IMR-90 (cell line): ENCODE measurements at regions not wholly inside any gene's neighbourhood (a gene's known extent, or its start where the extent isn't known, plus 50 kb on each side); places are given as distances from the start of the nearest gene placed in this dataset.

Experiments used
- ATAC-seq: fragments of 200-7000 bp; cut with Tn5 transposase; 2 replicates; pipeline ENCODE4 v1.9.1; 2020; ENCODE audit warnings: low read depth, mild to moderate bottlenecking, moderate library complexity
- BruUV-seq: library from RNA; stranded (reverse); fragments of 400-500 nt; replicated peaks from 2 replicates; lab custom pipeline; 2021; lab: Mats Ljungman, UMichigan
- CTCF ChIA-PET: fragments of 300-600 bp; formaldehyde crosslinking; extraction: SDS; loops from one replicate; lab custom pipeline; 2021; ENCODE audit warnings: antibody characterized with exemption; lab: Yijun Ruan, JAX
- POLR2A ChIA-PET: fragments of 300-600 bp; sonication (Branson Sonifier 250); formaldehyde crosslinking; loops from one replicate; lab custom pipeline; 2022; ENCODE audit warnings: antibody characterized with exemption; ENCODE audit not compliant: unreplicated experiment; lab: Charles Lee
- DNase-seq: peaks from one replicate; pipeline ENCODE4 v3.0.0; 2013
- H2AFZ ChIP-seq: replicated peaks from 2 replicates; pipeline ENCODE3; 2013; ENCODE audit warnings: low read length, mild to moderate bottlenecking; ENCODE audit not compliant: poor library complexity
- H2AK5ac ChIP-seq: 2 replicates; pipeline ENCODE4 v1.6.1; 2013; ENCODE audit warnings: low read depth, low read length, inconsistent platforms
- H2AK9ac ChIP-seq: replicated peaks from 2 replicates; pipeline ENCODE3; 2013; ENCODE audit warnings: mild to moderate bottlenecking, low read depth, low read length, moderate library complexity; ENCODE audit not compliant: poor library complexity
- H2BK120ac ChIP-seq: 2 replicates; pipeline ENCODE4 v1.6.1; 2013; ENCODE audit warnings: low read depth, low read length, inconsistent platforms
- H2BK15ac ChIP-seq: 3 replicates; pipeline ENCODE4 v1.6.1; 2013; ENCODE audit warnings: low read depth, low read length, inconsistent platforms
- H2BK20ac ChIP-seq: 2 replicates; pipeline ENCODE4 v1.6.1; 2013; ENCODE audit warnings: low read depth, mild to moderate bottlenecking, inconsistent platforms, low read length, moderate library complexity
- H2BK5ac ChIP-seq: 2 replicates; pipeline ENCODE4 v1.6.1; 2013; ENCODE audit warnings: mild to moderate bottlenecking, low read depth, low read length, inconsistent platforms; ENCODE audit not compliant: poor library complexity, severe bottlenecking
- H3K14ac ChIP-seq: replicated peaks from 2 replicates; pipeline ENCODE4 v1.6.1; 2013; ENCODE audit warnings: low read depth, low read length, inconsistent platforms
- H3K18ac ChIP-seq: 2 replicates; pipeline ENCODE4 v1.6.1; 2013; ENCODE audit warnings: low read depth, low read length, control low read depth
- H3K23ac ChIP-seq: 2 replicates; pipeline ENCODE4 v1.6.1; 2013; ENCODE audit warnings: low read depth, low read length, inconsistent platforms
- H3K27ac ChIP-seq: 2 replicates; pipeline ENCODE4 v1.5.1; 2013; ENCODE audit warnings: mild to moderate bottlenecking, control low read depth, low read length; ENCODE audit not compliant: insufficient read depth
- H3K27me3 ChIP-seq: 2 replicates; pipeline ENCODE4 v1.6.1; 2013; ENCODE audit warnings: low read length; ENCODE audit not compliant: control insufficient read depth, insufficient read depth
- H3K36me3 ChIP-seq: 2 replicates; pipeline ENCODE4 v1.6.1; 2013; ENCODE audit warnings: low read length, mixed read lengths; ENCODE audit not compliant: control insufficient read depth, insufficient read depth
- H3K4ac ChIP-seq: 2 replicates; pipeline ENCODE4 v1.6.1; 2013; ENCODE audit warnings: low read depth, low read length, inconsistent platforms
- H3K4me1 ChIP-seq: 2 replicates; pipeline ENCODE4 v1.6.1; 2013; ENCODE audit warnings: low read length, mixed read lengths; ENCODE audit not compliant: control insufficient read depth, insufficient read depth
- H3K4me2 ChIP-seq: 2 replicates; pipeline ENCODE4 v1.6.1; 2013; ENCODE audit warnings: low read depth, mild to moderate bottlenecking, control low read depth, low read length, moderate library complexity
- H3K4me3 ChIP-seq: 2 replicates; pipeline ENCODE4 v1.5.1; 2013; ENCODE audit warnings: low read depth, mild to moderate bottlenecking, control low read depth, low read length, moderate library complexity; ENCODE audit not compliant: insufficient read depth
- H3K56ac ChIP-seq: 2 replicates; pipeline ENCODE4 v1.6.1; 2013; ENCODE audit warnings: low read length, inconsistent platforms; ENCODE audit not compliant: insufficient read depth; ENCODE audit errors: extremely low read depth
- H3K79me1 ChIP-seq, 2 experiments: 2 replicates each; pipeline ENCODE4 v1.6.1; 2013; ENCODE audit warnings: low read length in 2 of 2, inconsistent platforms in 1 of 2, low read depth in 1 of 2
- H3K9ac ChIP-seq: 2 replicates; pipeline ENCODE4 v1.6.1; 2013; ENCODE audit warnings: low read depth, low read length, control low read depth
- H3K9me1 ChIP-seq: 2 replicates; pipeline ENCODE4 v1.6.1; 2013; ENCODE audit warnings: low read length, inconsistent platforms; ENCODE audit not compliant: insufficient read depth
- H3K9me3 ChIP-seq: 2 replicates; pipeline ENCODE4 v1.6.1; 2013; ENCODE audit warnings: low read length; ENCODE audit not compliant: control insufficient read depth, insufficient read depth
- H4K20me1 ChIP-seq: 2 replicates; pipeline ENCODE4 v1.6.1; 2013; ENCODE audit warnings: low read length, inconsistent platforms; ENCODE audit not compliant: insufficient read depth
- H4K5ac ChIP-seq: 2 replicates; pipeline ENCODE4 v1.6.1; 2013; ENCODE audit warnings: mild to moderate bottlenecking, low read depth, low read length, control low read depth
- H4K8ac ChIP-seq, 2 experiments: 2 replicates each; pipeline ENCODE4 v1.6.1; 2013; ENCODE audit warnings: low read depth in 2 of 2, low read length in 2 of 2, control low read depth in 1 of 2, inconsistent platforms in 1 of 2
- H4K91ac ChIP-seq: 2 replicates; pipeline ENCODE4 v1.6.1; 2013; ENCODE audit warnings: low read depth, low read length, inconsistent platforms; ENCODE audit not compliant: insufficient read depth
- CEBPB ChIP-seq: IDR thresholded peaks from 2 replicates; pipeline ENCODE4 v1.6.1; 2012; ENCODE audit warnings: low read depth, low read length, improper control_type of control experiment
- CHD1 ChIP-seq: IDR thresholded peaks from 2 replicates; pipeline ENCODE4 v1.6.1; 2012; ENCODE audit warnings: low read depth, low read length, improper control_type of control experiment
- CTCF ChIP-seq: conservative IDR thresholded peaks from 2 replicates; pipeline ENCODE4 v1.5.1; 2012; ENCODE audit warnings: mild to moderate bottlenecking, low read depth, low read length, improper control_type of control experiment
- MAFK ChIP-seq: IDR thresholded peaks from 2 replicates; pipeline ENCODE4 v1.6.1; 2012; ENCODE audit warnings: low read depth, low read length, improper control_type of control experiment
- MAZ ChIP-seq: IDR thresholded peaks from 2 replicates; pipeline ENCODE4 v1.6.1; 2012; ENCODE audit warnings: low read depth, mild to moderate bottlenecking, low read length, improper control_type of control experiment, moderate library complexity, borderline replicate concordance
- MXI1 ChIP-seq: IDR thresholded peaks from 2 replicates; pipeline ENCODE4 v1.6.1; 2012; ENCODE audit warnings: low read depth, mild to moderate bottlenecking, low read length, moderate library complexity, borderline replicate concordance
- NFE2L2 ChIP-seq: fragments of 150-350 bp; IDR thresholded peaks from 2 replicates; pipeline ENCODE4 v1.6.1; 2016; ENCODE audit warnings: low read depth, mild to moderate bottlenecking, low read length
- RFX5 ChIP-seq: IDR thresholded peaks from 2 replicates; pipeline ENCODE4 v1.8.0; 2012; ENCODE audit warnings: low read depth, mild to moderate bottlenecking, low read length, moderate library complexity
- SMC3 ChIP-seq: fragments of 150-350 bp; IDR thresholded peaks from 2 replicates; pipeline ENCODE4 v1.6.1; 2016; ENCODE audit warnings: low read depth, mild to moderate bottlenecking, antibody characterized with exemption, low read length, moderate library complexity
- WGBS, 2 experiments: methylation state at CpG; one replicate each; pipeline versions ENCODE4 v1.1.5 to v1.1.7; 2013; ENCODE audit warnings: missing lambda C conversion rate in 2 of 2; ENCODE audit not compliant: insufficient read length in 1 of 2; ENCODE audit errors: extremely low coverage in 2 of 2; 5-methylcytosine and 5-hydroxymethylcytosine counted together
- dilution Hi-C: fragments of 300-500 bp; cut with HindIII; formaldehyde crosslinking; loops from one replicate; pipeline ENCODE4 v1.14.3; 2018; ENCODE audit warnings: low sequenced_read_pairs; ENCODE audit not compliant: unreplicated experiment
- in situ Hi-C: fragments of 300-500 bp; cut with MboI; formaldehyde crosslinking; loops from 3 replicates; pipeline ENCODE4 v1.14.3; 2019; ENCODE audit warnings: low sequenced_read_pairs, inconsistent platforms, mixed read lengths
- intact Hi-C: fragments of 100-400 bp; cut with micrococcal nuclease; formaldehyde crosslinking; loops from 2 replicates; pipeline ENCODE4 v1.10.0; 2022

GRCh38 chr11:24196733-24197132 is 300.1 kb upstream of the LUZP2 start:
- in situ Hi-C loops, result no loop called here
- no peak overlapping the region for H3K4ac ChIP-seq

More at GRCh38 chr11:24196733-24197132, 300.1 kb upstream of the LUZP2 start:
- no peak overlapping the region for H4K91ac ChIP-seq
- POLR2A ChIA-PET, result no interaction called here
- no peaks in the 10 kb centered on the region for H3K27me3 ChIP-seq
- H3K4me3 ChIP-seq, result no peak overlapping the region
- DNase-seq (no peak), ATAC-seq (no peak)
- no peak overlapping the region for H2BK5ac ChIP-seq
- no peaks in the 10 kb centered on the region for H3K9me1 ChIP-seq
- 60% methylated on average over 1 of the region's 2 CpGs; no CpG with 5 or more reads in 1 of the 2 experiments for WGBS, 2 experiments
- H2BK120ac ChIP-seq, result no peak overlapping the region
- no peak overlapping the region for H3K18ac ChIP-seq
- no peaks in the 10 kb centered on the region for H3K4me1 ChIP-seq
- H4K20me1 ChIP-seq, result no peaks in the 10 kb centered on the region
- no peak overlapping the region for H4K5ac ChIP-seq
- no peaks in the 10 kb centered on the region for H3K79me1 ChIP-seq
- no peak overlapping the region for H4K8ac ChIP-seq
- H3K23ac ChIP-seq, result no peak overlapping the region
- H3K9me3 ChIP-seq, result no peaks in the 10 kb centered on the region
- no peak overlapping the region for H2AFZ ChIP-seq
- H3K14ac ChIP-seq, result no peak overlapping the region
- H3K56ac ChIP-seq, result no peak overlapping the region
- H3K4me2 ChIP-seq, result no peak overlapping the region
- H3K36me3 ChIP-seq, result no peaks in the 10 kb centered on the region
- CTCF ChIA-PET, result no interaction called here
- dilution Hi-C loops, result no loop called here
- intact Hi-C loops, result no loop called here
- BruUV-seq, result no TSS peak
- H2BK20ac ChIP-seq, result no peak overlapping the region
- no peak overlapping the region for H2AK9ac ChIP-seq
- TF ChIP-seq NFE2L2 (no peak), MAZ (no peak), MAFK (no peak), CEBPB (no peak), SMC3 (no peak), CHD1 (no peak), RFX5 (no peak), CTCF (no peak), MXI1 (no peak)
- H3K27ac ChIP-seq, result no peak overlapping the region
- no peak overlapping the region for H3K9ac ChIP-seq
- H2AK5ac ChIP-seq, result no peak overlapping the region
- no peak overlapping the region for H2BK15ac ChIP-seq
